Gastroesophageal sphincter (tissue), 4 donors: ENCODE measurements at regions not wholly inside any gene's neighbourhood (a gene's known extent, or its start where the extent isn't known, plus 50 kb on each side); places are given as distances from the start of the nearest gene placed in this dataset.

Experiments
- ATAC-seq: fragments of 150-250 bp; one replicate; pipeline ENCODE4 v1.9.1; 2016; ENCODE audit warnings: mild to moderate bottlenecking, moderate library complexity
- H3K27ac ChIP-seq, 4 donors: fragments of 200-600 bp; sonication (generic) in 3 of 4; 1 replicate in 3 of 4; 2 replicates in 1 of 4; pipeline ENCODE4 v1.5.1; 2016 to 2019
- H3K27me3 ChIP-seq: fragments of 200-600 bp; sonication (generic); one replicate; pipeline ENCODE4 v1.5.1; 2019
- H3K36me3 ChIP-seq, 2 donors: fragments of 200-600 bp; sonication (generic); one replicate each; pipeline ENCODE4 v1.5.1; 2019; ENCODE audit warnings: control low read depth in 1 of 2
- H3K4me1 ChIP-seq, 3 donors: fragments of 200-600 bp; sonication (generic); 1 replicate in 2 of 3; 2 replicates in 1 of 3; pipeline ENCODE4 v1.5.1; 2016 to 2019; ENCODE audit warnings: control low read depth in 2 of 3
- H3K4me3 ChIP-seq, 2 donors: fragments of 200-600 bp; sonication (generic); one replicate each; pipeline ENCODE4 v1.5.1; 2019; ENCODE audit warnings: mild to moderate bottlenecking in 1 of 2, moderate library complexity in 1 of 2
- H3K9me3 ChIP-seq, 3 donors: fragments of 200-600 bp; sonication (generic); one replicate each; pipeline ENCODE4 v1.5.1; 2017 to 2019; ENCODE audit warnings: control low read depth in 2 of 3
- EP300 ChIP-seq: sonication (generic); formaldehyde crosslinking; IDR thresholded peaks from one replicate; pipeline ENCODE4 v1.6.1; 2017; ENCODE audit warnings: antibody characterized with exemption, mild to moderate bottlenecking
- POLR2A ChIP-seq, 2 donors: fragments of 450-650 bp; IDR thresholded peaks; one replicate each; pipeline ENCODE4 v1.6.1; 2017; ENCODE audit warnings: antibody characterized with exemption in 2 of 2, mild to moderate bottlenecking in 2 of 2, moderate library complexity in 1 of 2
- POLR2AphosphoS5 ChIP-seq: sonication (generic); formaldehyde crosslinking; IDR thresholded peaks from one replicate; pipeline ENCODE4 v1.6.1; 2017; ENCODE audit warnings: antibody characterized with exemption
- WGBS, 2 donors: methylation state at CpG; one replicate each; pipeline ENCODE4 v1.1.5; 2018; ENCODE audit warnings: low coverage in 1 of 2; 5-methylcytosine and 5-hydroxymethylcytosine counted together
- TF ChIP-seq, protein P1 (sequence below), 4 experiments: fragments of 200-600 bp in 2 of 4; fragments of 450-650 bp in 2 of 4; sonication (generic) in 1 of 4; IDR thresholded peaks; one replicate each; pipeline ENCODE4 v1.5.1; 2017 to 2019; ENCODE audit warnings: antibody characterized with exemption in 4 of 4, mild to moderate bottlenecking in 2 of 4, moderate library complexity in 2 of 4

GRCh38 chr7:33706186-33706585 is 199.2 kb upstream of the BMPER start:
- peaks cover 0 to 4% of the 10 kb centered on the region in 2 donors for H3K36me3 ChIP-seq
- no peak overlapping the region for H3K27ac ChIP-seq
- peaks cover 0 to 14% (median 4%) of the 10 kb centered on the region in 3 donors for H3K4me1 ChIP-seq
- TF ChIP-seq, protein P1, sequence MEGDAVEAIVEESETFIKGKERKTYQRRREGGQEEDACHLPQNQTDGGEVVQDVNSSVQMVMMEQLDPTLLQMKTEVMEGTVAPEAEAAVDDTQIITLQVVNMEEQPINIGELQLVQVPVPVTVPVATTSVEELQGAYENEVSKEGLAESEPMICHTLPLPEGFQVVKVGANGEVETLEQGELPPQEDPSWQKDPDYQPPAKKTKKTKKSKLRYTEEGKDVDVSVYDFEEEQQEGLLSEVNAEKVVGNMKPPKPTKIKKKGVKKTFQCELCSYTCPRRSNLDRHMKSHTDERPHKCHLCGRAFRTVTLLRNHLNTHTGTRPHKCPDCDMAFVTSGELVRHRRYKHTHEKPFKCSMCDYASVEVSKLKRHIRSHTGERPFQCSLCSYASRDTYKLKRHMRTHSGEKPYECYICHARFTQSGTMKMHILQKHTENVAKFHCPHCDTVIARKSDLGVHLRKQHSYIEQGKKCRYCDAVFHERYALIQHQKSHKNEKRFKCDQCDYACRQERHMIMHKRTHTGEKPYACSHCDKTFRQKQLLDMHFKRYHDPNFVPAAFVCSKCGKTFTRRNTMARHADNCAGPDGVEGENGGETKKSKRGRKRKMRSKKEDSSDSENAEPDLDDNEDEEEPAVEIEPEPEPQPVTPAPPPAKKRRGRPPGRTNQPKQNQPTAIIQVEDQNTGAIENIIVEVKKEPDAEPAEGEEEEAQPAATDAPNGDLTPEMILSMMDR (IDR thresholded peaks at IDR 0.05) = no peak
- TF ChIP-seq EP300 = no peak
- no peak for TF ChIP-seq POLR2A (IDR thresholded peaks at IDR 0.05)
- TF ChIP-seq POLR2AphosphoS5 = no peak
- peaks cover 0 to 13% (median 0%) of the 10 kb centered on the region in 3 donors for H3K9me3 ChIP-seq
- H3K27me3 ChIP-seq = no peaks in the 10 kb centered on the region
- ATAC-seq = no peak
- 89 to 93% methylated on average over 1 to 2 of the region's 2 CpGs for WGBS, 2 donors
- no peak overlapping the region for H3K4me3 ChIP-seq

DNA sequence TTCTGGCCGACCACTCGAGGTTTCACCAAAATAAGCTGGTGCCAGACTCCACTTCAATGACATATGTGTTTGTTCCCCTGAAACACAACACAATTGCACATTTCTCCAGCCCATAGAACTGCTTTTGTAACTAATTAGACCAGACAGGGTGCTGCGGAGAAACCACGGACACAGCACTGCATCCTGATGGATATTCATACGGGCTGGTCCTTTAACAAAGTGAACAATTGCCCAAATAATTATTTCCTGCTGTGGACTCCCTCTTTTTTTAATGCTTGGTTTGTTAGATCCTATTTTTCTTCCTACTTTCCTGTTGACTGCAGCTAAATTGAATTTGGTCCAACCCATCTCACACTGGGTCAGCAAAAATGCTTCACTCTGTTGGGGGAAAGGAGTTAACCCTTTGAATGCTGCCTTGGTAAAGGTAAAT is 198.6 kb upstream of the BMPER start:
- Histone ChIP-seq H3K27me3 (no peaks in the 10 kb centered on the region), H3K4me1 (peaks cover 0 to 14% (median 4%) of the 10 kb centered on the region in 3 donors), H3K9me3 (peaks cover 0 to 7% (median 0%) of the 10 kb centered on the region in 3 donors), H3K36me3 (no peaks in the 10 kb centered on the region), H3K27ac (no peak overlapping the region), H3K4me3 (no peak overlapping the region)
- no peak for TF ChIP-seq POLR2AphosphoS5
- TF ChIP-seq, protein P1 (IDR thresholded peaks at IDR 0.05) = no peak
- TF ChIP-seq POLR2A (IDR thresholded peaks at IDR 0.05) = no peak
- TF ChIP-seq EP300 = no peak
- ATAC-seq = no peak
- WGBS, 2 donors = 45 to 57% methylated on average over 5 of the region's 5 CpGs

DNA sequence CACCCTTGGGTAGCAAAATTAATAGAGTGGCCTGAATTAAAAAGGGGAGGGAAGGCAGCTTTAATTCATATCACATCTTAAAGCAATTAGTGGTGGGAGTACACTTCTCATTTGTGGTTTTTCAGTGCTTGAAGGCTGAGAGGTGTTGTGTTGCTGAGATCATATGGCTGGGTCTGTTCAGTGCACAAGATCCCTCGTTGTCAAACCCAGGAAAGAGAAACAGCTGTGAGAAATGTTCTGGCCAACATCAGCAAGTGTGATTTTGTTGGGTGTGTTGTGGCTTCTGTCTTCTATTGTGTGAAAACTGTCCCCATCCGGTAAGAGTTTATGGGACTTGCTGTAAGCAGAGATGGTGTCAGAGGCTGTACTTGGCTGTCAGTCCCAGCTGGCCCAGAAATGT is 197.9 kb upstream of the BMPER start:
- WGBS, 2 donors = 20 to 33% methylated on average over 1 to 2 of the region's 2 CpGs
- H3K27me3 ChIP-seq = no peaks in the 10 kb centered on the region
- no peak overlapping the region for H3K27ac ChIP-seq
- TF ChIP-seq, protein P1 (IDR thresholded peaks at IDR 0.05) = no peak
- TF ChIP-seq POLR2AphosphoS5 = no peak
- no peak for TF ChIP-seq EP300
- no peak for TF ChIP-seq POLR2A (IDR thresholded peaks at IDR 0.05)
- peaks cover 0 to under 1% (median 0%) of the 10 kb centered on the region in 3 donors for H3K9me3 ChIP-seq
- H3K36me3 ChIP-seq = no peaks in the 10 kb centered on the region
- no peak for ATAC-seq
- no peak overlapping the region for H3K4me3 ChIP-seq
- peaks cover 0 to 14% (median 4%) of the 10 kb centered on the region in 3 donors for H3K4me1 ChIP-seq

DNA sequence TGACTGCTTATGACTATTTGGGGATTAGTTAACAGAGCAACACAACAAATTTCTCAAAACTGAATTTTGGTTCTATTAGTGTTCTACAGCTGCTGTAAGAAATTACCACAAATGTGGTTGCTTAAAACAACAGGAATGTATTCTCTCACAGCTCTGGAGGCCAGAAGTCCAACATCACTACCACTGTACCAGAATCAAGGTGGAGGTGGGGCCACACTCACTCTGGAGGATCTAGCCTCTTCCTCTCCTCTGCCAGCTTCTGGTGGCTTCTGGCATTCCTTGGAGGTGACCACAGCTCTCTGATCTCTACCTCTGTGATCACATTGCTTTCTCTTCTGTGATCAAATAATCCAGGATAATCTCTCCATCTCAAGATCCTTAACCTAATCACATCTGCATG is 194.7 kb upstream of the BMPER start:
- no peak overlapping the region for H3K27ac ChIP-seq
- H3K4me3 ChIP-seq = no peak overlapping the region
- no peaks in the 10 kb centered on the region for H3K27me3 ChIP-seq
- H3K4me1 ChIP-seq = peaks cover 0 to 14% (median 4%) of the 10 kb centered on the region in 3 donors
- no peak for ATAC-seq
- TF ChIP-seq EP300 (no peak), POLR2A (IDR thresholded peaks at IDR 0.05) (no peak), POLR2AphosphoS5 (no peak)
- TF ChIP-seq, protein P1 (IDR thresholded peaks at IDR 0.05) = no peak
- no peaks in the 10 kb centered on the region for H3K36me3 ChIP-seq
- no peaks in the 10 kb centered on the region for H3K9me3 ChIP-seq

GRCh38 chr7:33711231-33712019 is 193.9 kb upstream of the BMPER start:
- no peak for TF ChIP-seq POLR2A (IDR thresholded peaks at IDR 0.05)
- no peak for TF ChIP-seq POLR2AphosphoS5
- no peak for TF ChIP-seq EP300
- TF ChIP-seq, protein P1 (IDR thresholded peaks at IDR 0.05) = no peak
- no peak for ATAC-seq
- Histone ChIP-seq H3K27ac (no peak overlapping the region), H3K4me3 (no peak overlapping the region), H3K36me3 (no peaks in the 10 kb centered on the region), H3K4me1 (peaks cover 0 to 11% (median 4%) of the 10 kb centered on the region in 3 donors), H3K27me3 (no peaks in the 10 kb centered on the region), H3K9me3 (no peaks in the 10 kb centered on the region)
- WGBS, 2 donors = 75 to 85% methylated on average over 4 to 6 of the region's 6 CpGs
